SU-DHL-6 (cell line): ENCODE measurements at regions not wholly inside any gene's neighbourhood (a gene's known extent, or its start where the extent isn't known, plus 50 kb on each side); places are given as distances from the start of the nearest gene placed in this dataset.

Experiments
- H2AFZ ChIP-seq: fragments of 200-600 bp; sonication (generic); 2 replicates; pipeline ENCODE4 v1.6.1; 2014; ENCODE audit warnings: low read depth, mild to moderate bottlenecking, moderate library complexity, mixed read lengths, antibody characterized with exemption, low read length; ENCODE audit not compliant: severe bottlenecking
- H3F3A ChIP-seq: fragments of 200-600 bp; shearing (Covaris generic); 2 replicates; pipeline ENCODE4 v1.6.0; 2016; ENCODE audit warnings: antibody characterized with exemption, mild to moderate bottlenecking; ENCODE audit not compliant: insufficient read depth
- H3K27ac ChIP-seq: fragments of 200-600 bp; sonication (generic); 2 replicates; pipeline ENCODE4 v1.5.1; 2016; ENCODE audit warnings: low read depth, mild to moderate bottlenecking, low read length, moderate library complexity, mixed read lengths
- H3K27me3 ChIP-seq: fragments of 200-600 bp; sonication (generic), shearing (Covaris generic); 2 replicates; pipeline ENCODE4 v1.6.0; 2014; ENCODE audit warnings: mild to moderate bottlenecking, low read length
- H3K36me3 ChIP-seq: fragments of 200-600 bp; sonication (generic); 2 replicates; pipeline ENCODE4 v1.6.1; 2014; ENCODE audit warnings: mild to moderate bottlenecking, low read length, mixed read lengths
- H3K4me2 ChIP-seq: fragments of 300-600, 200-600 bp; shearing (Covaris generic), sonication (generic); 2 replicates; pipeline ENCODE4 v1.6.0; 2014; ENCODE audit warnings: low read length, low read depth, mild to moderate bottlenecking; ENCODE audit not compliant: poor library complexity, severe bottlenecking
- H3K4me3 ChIP-seq: fragments of 200-600 bp; sonication (generic); 2 replicates; pipeline ENCODE4 v1.5.1; 2014; ENCODE audit warnings: antibody characterized with exemption, low read length, mild to moderate bottlenecking, mixed read lengths; ENCODE audit not compliant: insufficient read depth, poor library complexity, severe bottlenecking
- H3K79me2 ChIP-seq: fragments of 200-600 bp; sonication (generic); 2 replicates; pipeline ENCODE4 v1.6.1; 2014; ENCODE audit warnings: mild to moderate bottlenecking, low read length, moderate library complexity; ENCODE audit not compliant: insufficient read depth
- H3K9ac ChIP-seq: fragments of 200-600 bp; sonication (generic); 2 replicates; pipeline ENCODE4 v1.7.0; 2014; ENCODE audit warnings: mild to moderate bottlenecking, low read length
- H3K9me2 ChIP-seq: fragments of 200-600 bp; sonication (generic); replicated peaks from 2 replicates; pipeline ENCODE4 v1.6.1; 2014; ENCODE audit warnings: low read length; ENCODE audit not compliant: insufficient read depth
- H3K9me3 ChIP-seq: fragments of 200-600 bp; sonication (generic); 2 replicates; pipeline ENCODE4 v1.6.1; 2014; ENCODE audit warnings: low read length, mixed read lengths; ENCODE audit not compliant: insufficient read depth
- H4K20me1 ChIP-seq: fragments of 200-600 bp; sonication (generic); 2 replicates; pipeline ENCODE4 v1.6.1; 2014; ENCODE audit warnings: low read depth, mild to moderate bottlenecking, antibody characterized with exemption, low read length, moderate library complexity, mixed read lengths
- CTCF ChIP-seq: fragments of 200-600 bp; sonication (generic); IDR thresholded peaks from one replicate; pipeline ENCODE4 v1.5.1; 2017; ENCODE audit warnings: antibody characterized with exemption, mild to moderate bottlenecking, low read length, moderate library complexity; ENCODE audit not compliant: insufficient read depth, poor library complexity, severe bottlenecking
- EZH2phosphoT487 ChIP-seq: fragments of 200-600 bp; sonication (generic), shearing (Covaris generic); conservative IDR thresholded peaks from 2 replicates; pipeline ENCODE4 v1.6.1; 2018; ENCODE audit warnings: mild to moderate bottlenecking, antibody characterized with exemption, low read length, moderate library complexity, mixed read lengths

DNA sequence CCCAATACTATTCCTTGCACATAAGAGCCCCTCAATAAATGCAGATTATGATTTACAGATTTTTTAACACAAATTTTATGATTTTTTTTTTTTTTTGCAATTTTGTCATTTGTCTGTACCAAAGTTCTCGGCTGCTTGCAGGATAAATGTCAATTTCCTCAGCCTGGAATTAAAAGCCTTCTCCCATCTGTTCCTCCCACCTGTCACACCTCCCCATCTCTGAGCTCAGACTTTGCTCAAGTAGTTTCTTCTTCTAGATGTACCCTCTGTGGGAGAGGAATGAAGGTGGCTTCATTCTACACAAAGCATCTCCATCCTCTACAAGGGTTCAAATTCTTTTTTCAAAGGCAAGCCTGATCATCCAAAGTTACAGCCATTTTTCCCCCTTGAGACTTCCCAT lies 153.7 kb upstream of the GRAMD2B start:
- no peak overlapping the region for H3K9ac ChIP-seq
- no peaks in the 10 kb centered on the region for H3K36me3 ChIP-seq
- no peaks in the 10 kb centered on the region for H4K20me1 ChIP-seq
- H2AFZ ChIP-seq = no peak overlapping the region
- no peak overlapping the region for H3K27ac ChIP-seq
- H3K9me2 ChIP-seq = no peaks in the 10 kb centered on the region
- no peaks in the 10 kb centered on the region for H3F3A ChIP-seq
- H3K9me3 ChIP-seq = peaks cover 4% of the 10 kb centered on the region; the same call in 1 of the 2 replicates
- H3K4me3 ChIP-seq = no peak overlapping the region
- no peaks in the 10 kb centered on the region for H3K79me2 ChIP-seq
- no peak for TF ChIP-seq CTCF
- no peak for TF ChIP-seq EZH2phosphoT487
- H3K27me3 ChIP-seq = no peaks in the 10 kb centered on the region
- H3K4me2 ChIP-seq = no peak overlapping the region

- no peak overlapping the region for H3K4me2 ChIP-seq
- no peaks in the 10 kb centered on the region for H3K79me2 ChIP-seq
- no peaks in the 10 kb centered on the region for H3K9me2 ChIP-seq
- H3K36me3 ChIP-seq = no peaks in the 10 kb centered on the region
- H2AFZ ChIP-seq = no peak overlapping the region
- no peaks in the 10 kb centered on the region for H4K20me1 ChIP-seq
- H3K27ac ChIP-seq = no peak overlapping the region
- no peaks in the 10 kb centered on the region for H3K27me3 ChIP-seq
- H3K9me3 ChIP-seq = no peaks in the 10 kb centered on the region
- no peaks in the 10 kb centered on the region for H3F3A ChIP-seq
- H3K9ac ChIP-seq = no peak overlapping the region
- TF ChIP-seq CTCF = no peak
- no peak for TF ChIP-seq EZH2phosphoT487
- no peak overlapping the region for H3K4me3 ChIP-seq
These were observed 152.1 kb upstream of the GRAMD2B start for GRCh38 chr5:126271141-126271540.

DNA sequence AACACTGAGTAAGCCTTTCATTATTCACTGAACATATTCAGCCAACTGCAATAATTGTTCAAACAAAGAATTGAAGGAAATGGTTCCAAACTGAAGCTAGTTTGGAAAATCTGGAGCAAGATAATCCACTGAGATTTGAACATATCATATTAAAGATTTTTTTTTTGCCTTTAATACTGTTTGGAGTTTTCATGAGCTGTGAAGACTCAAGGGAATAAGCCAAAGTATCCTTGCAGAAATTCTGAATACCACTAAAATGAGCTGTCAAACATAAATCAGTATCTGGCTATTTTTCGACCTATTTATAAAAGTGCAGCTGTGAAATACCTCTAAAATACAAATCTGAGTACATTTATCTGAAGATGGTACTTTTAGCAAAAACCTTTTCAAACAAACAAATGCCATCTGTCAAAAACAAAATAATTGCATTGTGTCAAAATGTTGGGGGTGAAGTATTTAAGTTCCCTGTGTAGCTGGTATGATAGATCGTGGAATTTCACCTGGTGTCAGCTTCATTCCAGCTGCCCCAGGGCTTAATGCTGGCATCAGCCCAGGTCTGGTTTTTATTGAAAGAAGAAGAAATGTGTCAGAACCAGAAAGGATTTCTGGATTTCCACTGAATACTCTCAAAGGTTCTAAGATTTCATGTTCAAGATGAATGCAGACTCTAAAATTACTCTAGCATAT lies 149.0 kb upstream of the GRAMD2B start:
- Histone ChIP-seq H3K27me3 (no peaks in the 10 kb centered on the region), H3K36me3 (no peaks in the 10 kb centered on the region), H3K4me2 (no peak overlapping the region), H3K9me2 (no peaks in the 10 kb centered on the region; the same call in 1 of the 2 replicates), H3K79me2 (no peaks in the 10 kb centered on the region), H3K9me3 (no peaks in the 10 kb centered on the region), H3K27ac (no peak overlapping the region), H3F3A (no peaks in the 10 kb centered on the region), H2AFZ (no peak overlapping the region), H4K20me1 (no peaks in the 10 kb centered on the region), H3K9ac (no peak overlapping the region), H3K4me3 (no peak overlapping the region)
- TF ChIP-seq CTCF = no peak
- no peak for TF ChIP-seq EZH2phosphoT487
